Esophagus squamous epithelium (tissue), 4 donors: ENCODE measurements at regions not wholly inside any gene's neighbourhood (a gene's known extent, or its start where the extent isn't known, plus 50 kb on each side); places are given as distances from the start of the nearest gene placed in this dataset.

ENCODE experiments used
- CTCF ChIP-seq, 6 experiments: fragments of 450-650 bp in 4 of 6; fragments of 200-600 bp in 2 of 6; sonication (generic) in 2 of 6; IDR thresholded peaks; one replicate each; pipeline ENCODE4 v1.5.1; 2016 to 2019; ENCODE audit warnings: antibody characterized with exemption in 6 of 6, mild to moderate bottlenecking in 4 of 6, moderate library complexity in 4 of 6
- POLR2A ChIP-seq, 4 donors: fragments of 450-650 bp; IDR thresholded peaks; one replicate each; pipeline ENCODE4 v1.6.1; 2017; ENCODE audit warnings: antibody characterized with exemption in 4 of 4, mild to moderate bottlenecking in 4 of 4, moderate library complexity in 3 of 4

GRCh38 chr13:87614276-87614675 lies 56.9 kb upstream of the SLITRK5 start:
- TF ChIP-seq POLR2A (IDR thresholded peaks at IDR 0.05) (no peak), CTCF (IDR thresholded peaks at IDR 0.05) (no peak)
